Activated CD4-positive, alpha-beta T cell treated with anti-CD3 and anti-CD28 coated beads, Interleukin-2, amount 50 U/mL, for 48 hours (primary cell): ENCODE measurements at regions not wholly inside any gene's neighbourhood (a gene's known extent, or its start where the extent isn't known, plus 50 kb on each side); places are given as distances from the start of the nearest gene placed in this dataset.

Experiments used
- DNase-seq, 2 experiments: peaks; one replicate each; pipeline ENCODE4 v3.0.0-alpha.2; 2020

DNA sequence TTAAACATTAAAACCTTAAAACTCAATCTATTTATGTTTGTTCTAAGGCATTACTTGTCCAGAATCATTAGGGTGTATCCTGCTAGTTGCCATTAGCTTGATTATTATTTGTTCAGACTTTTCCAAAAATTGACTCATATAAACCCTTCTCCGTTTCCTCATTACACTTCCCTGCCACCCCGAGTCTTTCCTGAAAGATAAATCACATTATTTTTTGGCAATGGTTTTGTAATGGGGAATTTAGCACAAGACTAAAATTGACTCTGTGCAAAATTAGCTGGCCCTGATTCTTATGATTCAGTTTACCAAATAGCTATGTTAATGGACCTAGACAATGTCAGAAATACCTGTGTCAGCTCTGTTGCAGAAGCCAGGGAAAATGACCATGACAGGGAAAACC, 112.2 kb upstream of the NT5C1B start:
- DNase-seq: no peak

DNA sequence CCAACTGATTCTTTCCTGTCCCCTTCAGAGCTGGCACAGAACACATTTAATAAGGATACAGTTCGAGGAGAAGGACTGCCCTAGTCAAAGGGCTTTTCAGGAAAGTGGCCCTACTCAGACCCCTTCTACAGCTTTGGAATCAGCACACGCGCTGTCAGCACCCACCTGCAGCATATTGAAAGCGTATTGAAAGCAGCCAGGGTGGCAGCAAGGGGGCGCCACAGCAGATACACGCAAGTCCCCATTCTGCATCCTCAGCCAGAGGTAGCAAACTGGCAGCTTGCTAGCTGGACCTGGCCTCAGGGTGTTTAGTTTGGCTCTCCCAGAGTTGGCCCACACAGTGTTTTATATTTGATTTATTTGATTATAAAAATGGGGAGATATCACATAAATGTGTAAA, 101.0 kb upstream of the NT5C1B start:
- DNase-seq: no peak

DNA sequence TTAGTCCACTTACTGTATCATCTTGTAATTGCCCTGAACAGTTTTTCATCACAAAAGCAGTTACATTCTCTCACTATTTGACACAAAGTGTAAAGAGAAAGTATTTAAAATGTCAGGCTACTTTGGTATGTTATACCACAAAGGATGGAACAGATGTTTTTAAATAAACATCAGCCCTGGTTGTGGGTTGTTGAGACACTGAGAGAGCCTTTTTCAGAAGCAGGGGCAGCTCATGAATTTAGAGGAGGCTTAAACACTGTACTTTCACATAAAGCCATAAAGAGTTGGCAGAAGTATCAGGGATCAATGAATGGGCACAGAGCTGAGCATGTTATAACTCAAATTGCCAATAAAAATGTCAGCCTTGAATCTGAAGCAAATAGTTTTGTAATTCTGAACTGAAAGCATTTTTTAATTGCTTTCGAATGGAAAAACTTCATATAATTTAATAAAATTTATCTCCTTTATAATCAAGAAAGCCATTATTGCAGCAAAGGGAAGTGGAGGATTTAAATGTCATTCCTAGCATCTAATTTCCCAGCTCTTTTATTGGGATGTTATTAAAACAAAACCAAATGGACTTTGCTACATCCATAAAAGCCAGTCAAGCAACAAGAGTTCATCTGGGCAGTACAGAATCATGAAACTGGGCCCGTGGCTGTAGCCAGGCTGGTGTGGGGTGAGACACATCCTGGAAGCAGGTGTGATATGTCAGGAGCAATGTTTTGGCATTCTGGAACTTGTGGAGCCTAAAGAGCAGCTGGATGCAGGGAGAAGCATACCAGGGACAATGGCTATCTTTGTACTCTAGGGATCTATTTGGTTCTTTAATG, 95.1 kb upstream of the NT5C1B start:
- no peak for DNase-seq

DNA sequence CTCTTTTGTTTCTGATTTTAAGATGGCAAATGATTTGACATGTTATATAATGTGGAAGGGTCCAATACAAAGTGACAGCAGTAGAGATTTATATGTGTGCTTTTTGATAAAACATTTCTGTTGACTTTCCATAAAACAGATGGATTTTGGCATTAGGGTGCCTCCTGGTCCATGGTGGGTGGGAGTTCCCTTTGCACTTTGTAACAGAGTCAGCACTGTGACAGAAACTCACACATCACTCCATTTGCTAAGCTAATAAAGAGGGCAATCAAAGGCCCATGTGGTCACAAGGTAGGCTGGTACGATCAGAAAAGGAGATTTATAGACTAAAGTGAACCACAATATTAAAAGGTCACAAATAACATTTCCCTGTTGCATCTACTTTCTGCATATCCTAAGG, 93.3 kb upstream of the NT5C1B start:
- no peak for DNase-seq

- DNase-seq: no peak
Measured at GRCh38 chr2:18677280-18677679, 87.9 kb upstream of the NT5C1B start.

DNA sequence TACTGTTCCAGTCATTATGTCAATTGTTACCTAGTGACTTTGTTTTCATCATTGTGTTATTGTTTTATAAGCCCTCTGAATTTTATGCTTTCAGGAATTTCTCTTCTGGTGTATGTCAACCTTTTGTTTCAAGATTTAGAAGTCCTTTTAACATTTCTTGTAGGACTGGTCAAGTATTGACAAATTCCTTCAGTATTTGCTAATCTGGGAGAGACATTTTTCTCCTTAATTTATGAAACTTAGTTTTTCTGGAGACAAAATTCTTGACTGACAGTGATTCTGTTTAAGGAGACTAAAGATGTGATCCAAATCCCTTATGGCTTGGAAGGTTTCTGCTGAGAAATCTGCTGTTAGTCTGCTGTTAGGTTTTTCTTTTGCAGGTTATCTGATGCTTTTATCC, 84.9 kb upstream of the NT5C1B start:
- no peak for DNase-seq

GRCh38 chr2:18671363-18671762, 82.0 kb upstream of the NT5C1B start:
- DNase-seq: no peak

DNA sequence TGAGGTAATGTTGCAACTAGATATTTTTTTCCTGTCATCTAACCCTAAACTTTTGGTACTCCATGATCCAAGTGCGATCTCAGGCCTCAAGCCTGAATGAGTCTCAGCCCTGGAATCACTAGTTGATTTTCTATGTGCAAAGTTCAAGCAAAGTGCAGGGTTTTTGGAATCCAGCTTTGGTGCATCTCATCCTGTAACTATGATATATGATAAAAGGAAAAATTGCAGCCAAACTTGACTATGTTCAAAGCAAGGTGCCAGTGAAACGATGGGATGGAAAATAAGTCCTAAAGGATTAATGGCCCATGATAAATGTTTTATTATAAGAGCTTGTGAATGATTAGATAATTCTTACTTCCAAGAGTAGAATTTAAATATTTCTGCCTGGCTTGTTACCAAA, 78.9 kb upstream of the NT5C1B start:
- no peak for DNase-seq

DNA sequence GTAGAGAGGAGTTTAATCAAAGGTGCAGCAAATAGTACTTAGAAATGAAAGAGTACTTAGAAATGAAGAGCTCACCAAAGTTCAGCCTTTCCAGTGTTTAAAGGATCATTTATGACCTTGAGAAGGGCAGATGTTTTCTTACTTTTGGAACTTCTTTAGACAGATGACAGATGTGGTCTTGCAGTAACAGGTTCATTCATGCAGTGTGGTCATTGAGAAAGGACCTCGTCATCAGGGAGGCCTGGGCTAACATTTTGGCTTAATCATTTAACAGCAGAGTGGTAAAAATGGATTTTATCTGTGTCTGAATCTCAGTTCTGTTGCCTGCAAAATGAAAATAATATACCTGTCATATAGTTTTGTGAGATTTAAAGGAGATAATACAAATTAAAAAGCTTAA, 75.1 kb upstream of the NT5C1B start:
- DNase-seq: no peak

DNA sequence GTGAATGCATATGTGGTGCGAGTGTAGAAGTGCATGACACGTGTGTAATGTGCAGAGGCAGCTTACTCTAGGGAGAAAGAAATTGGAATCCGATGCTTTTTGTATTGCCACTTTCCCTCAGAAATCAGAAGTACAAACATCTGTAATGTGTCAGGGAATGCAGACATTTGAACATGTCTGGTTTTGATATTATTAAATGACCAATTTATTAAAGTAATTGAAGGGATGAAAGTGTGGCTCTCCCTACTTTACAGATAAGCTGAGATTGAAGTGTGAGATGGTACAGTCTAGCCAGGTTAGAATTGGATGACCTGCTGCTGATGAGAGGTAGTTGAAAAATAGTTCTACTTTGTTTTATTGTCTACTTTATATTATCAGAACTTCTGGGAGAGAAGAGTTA, 74.5 kb upstream of the NT5C1B start:
- no peak for DNase-seq

DNA sequence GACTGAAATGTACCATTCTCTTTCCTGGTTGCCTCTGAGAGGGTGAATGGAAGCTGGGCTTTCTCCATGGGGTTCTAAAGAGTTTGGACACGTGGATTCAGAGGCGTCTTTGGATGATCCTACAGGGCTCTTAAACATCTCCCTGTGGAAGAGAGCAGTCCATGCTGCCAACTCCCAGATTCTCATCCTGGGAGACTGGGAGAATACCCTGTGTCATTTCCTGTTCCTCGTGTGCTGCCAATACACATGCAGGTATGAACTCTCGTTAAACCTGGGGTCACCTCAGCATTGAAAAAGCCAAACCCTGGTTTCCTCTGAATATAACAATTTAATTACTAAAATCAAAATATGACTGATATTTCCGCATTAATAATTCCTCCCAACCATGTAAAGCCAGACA, 73.3 kb upstream of the NT5C1B start:
- no peak for DNase-seq

- no peak for DNase-seq
Measured at GRCh38 chr2:18659915-18660314, 70.5 kb upstream of the NT5C1B start.

- DNase-seq: no peak
Measured at GRCh38 chr2:18656048-18656447, 66.7 kb upstream of the NT5C1B start.

DNA sequence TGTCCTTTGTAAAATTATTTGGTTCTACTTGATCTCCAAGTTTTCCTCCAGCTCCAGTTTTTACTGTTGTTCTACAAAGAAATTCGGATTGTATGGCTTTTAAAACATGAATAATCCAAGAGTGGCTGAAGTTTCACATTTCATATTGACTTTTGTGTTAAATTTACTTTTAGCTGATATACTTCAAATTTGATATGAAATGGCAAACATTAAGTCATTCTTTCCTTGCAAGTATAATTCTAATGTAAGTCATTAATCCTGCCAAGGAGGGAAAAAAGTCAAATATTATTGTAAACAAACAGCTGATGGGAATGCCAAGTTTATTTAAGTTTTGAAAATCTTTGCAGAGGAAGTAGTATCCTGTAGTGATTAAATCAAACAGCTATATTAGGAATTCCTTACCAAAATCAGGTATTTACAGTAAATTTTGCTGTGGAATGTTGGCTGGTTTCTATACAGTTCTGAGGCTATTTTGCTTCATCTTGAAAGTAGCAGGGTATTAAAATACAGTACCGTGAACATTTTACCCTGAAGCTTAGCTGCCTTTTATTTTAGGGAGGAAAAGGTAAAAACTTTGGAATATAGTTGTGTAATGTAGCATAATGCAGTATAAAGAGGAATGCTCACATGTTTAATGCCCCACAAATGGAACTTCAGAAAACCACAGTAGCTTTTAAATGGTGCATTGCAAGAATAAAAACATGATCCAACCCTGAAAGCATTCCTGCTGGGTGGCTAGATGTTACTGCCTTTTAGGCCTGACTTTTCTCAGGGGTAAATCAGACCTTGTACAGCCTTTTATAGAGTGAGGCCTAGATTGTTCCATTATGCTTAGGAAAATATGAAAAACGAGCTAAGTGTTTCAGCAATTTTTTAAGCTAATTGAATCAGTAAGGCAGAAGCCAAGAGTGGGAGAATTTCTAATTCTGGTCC, 62.7 kb upstream of the NT5C1B start:
- DNase-seq: no peak

DNA sequence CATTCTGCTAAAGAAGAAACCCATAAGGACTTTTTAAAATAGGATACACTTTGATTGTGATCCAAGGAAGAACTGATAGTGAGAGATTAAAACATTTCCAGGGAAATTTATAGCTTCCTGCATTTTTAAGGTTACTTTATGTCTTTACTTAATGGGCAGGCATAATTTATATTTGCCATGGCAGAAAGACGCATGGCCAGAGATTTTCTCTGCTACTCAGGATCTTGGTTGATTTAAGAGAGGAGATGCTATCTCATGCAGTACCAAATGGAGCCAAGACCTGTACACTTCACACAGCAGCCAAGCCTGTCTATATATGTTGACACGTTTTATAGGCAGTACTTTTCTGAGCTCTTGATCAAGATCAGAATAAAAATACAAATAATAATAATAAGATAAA, 60.9 kb upstream of the NT5C1B start:
- no peak for DNase-seq

GRCh38 chr2:18649502-18650135, 60.2 kb upstream of the NT5C1B start:
- DNase-seq: no peak

GRCh38 chr2:18648161-18648560, 58.8 kb upstream of the NT5C1B start:
- no peak for DNase-seq

GRCh38 chr2:18647731-18648130, 58.4 kb upstream of the NT5C1B start:
- no peak for DNase-seq

DNA sequence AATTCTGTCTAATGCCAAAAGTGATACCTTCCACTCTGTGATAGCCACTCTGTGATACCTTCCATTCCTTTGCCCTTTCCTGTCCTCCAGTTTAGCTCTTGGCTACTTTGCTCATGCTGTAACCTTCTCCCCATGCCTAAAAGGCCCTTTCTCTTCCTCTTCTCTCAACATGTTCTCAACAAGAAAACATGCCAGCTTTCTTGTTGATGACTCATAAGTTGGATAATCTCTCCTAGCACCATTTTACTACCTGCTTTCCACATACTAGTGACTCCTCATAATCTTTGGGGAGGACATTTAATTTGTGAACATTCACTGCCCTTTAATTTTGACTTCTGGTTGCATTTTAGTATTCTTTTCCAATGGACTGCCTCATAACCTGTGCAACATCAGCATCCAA, 55.9 kb upstream of the NT5C1B start:
- no peak for DNase-seq

GRCh38 chr2:18644115-18644462, 54.7 kb upstream of the NT5C1B start:
- no peak for DNase-seq

- DNase-seq: no peak
Measured at GRCh38 chr2:18643326-18644114, 54.2 kb upstream of the NT5C1B start.

GRCh38 chr2:18641823-18642222, 52.5 kb upstream of the NT5C1B start:
- no peak for DNase-seq
